BE2C (cell line): ENCODE measurements at regions not wholly inside any gene's neighbourhood (a gene's known extent, or its start where the extent isn't known, plus 50 kb on each side); places are given as distances from the start of the nearest gene placed in this dataset.

Source experiments
- DNase-seq: peaks from one replicate; pipeline ENCODE4 v3.0.0-alpha.2; 2020
- H3K27me3 ChIP-seq: fragments of 250-450 bp; sonication (Bioruptor Pico); 2 replicates; pipeline ENCODE4 v1.5.1; 2020; ENCODE audit warnings: mild to moderate bottlenecking
- H3K36me3 ChIP-seq: fragments of 250-450 bp; sonication (Bioruptor Pico); 2 replicates; pipeline ENCODE4 v1.5.1; 2020; ENCODE audit warnings: mild to moderate bottlenecking
- H3K4me1 ChIP-seq: fragments of 250-450 bp; sonication (Bioruptor Pico); 2 replicates; pipeline ENCODE4 v1.5.1; 2020
- H3K4me3 ChIP-seq: 2 replicates; pipeline ENCODE4 v1.5.1; 2011; ENCODE audit warnings: low read depth, low read length
- H3K9me3 ChIP-seq: fragments of 250-450 bp; sonication (Bioruptor Pico); 2 replicates; pipeline ENCODE4 v1.5.1; 2020
- TF ChIP-seq, protein P1 (sequence below): IDR thresholded peaks from 2 replicates; pipeline ENCODE4 v1.5.1; 2012; ENCODE audit warnings: mild to moderate bottlenecking, low read depth, low read length

DNA sequence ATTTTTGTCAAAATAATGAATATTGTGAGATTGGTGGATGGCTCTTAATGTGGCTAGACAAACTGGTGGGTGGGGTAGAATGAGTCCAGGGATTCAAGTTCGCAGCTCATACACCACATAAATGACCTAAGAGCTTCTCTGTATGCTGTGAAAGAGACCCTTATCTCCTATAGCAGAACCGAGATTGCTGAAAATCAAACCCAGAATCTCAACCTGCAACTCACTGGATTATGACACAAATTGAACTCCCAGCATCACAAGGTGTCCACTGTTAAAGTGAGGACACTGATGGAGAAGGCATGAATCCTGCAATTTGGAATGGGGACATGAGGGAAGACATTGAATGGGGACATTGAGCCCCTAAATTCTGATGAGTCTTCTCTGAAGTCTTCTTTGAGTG, 51.3 kb upstream of the CNKSR3 start:
- no peak overlapping the region for H3K4me3 ChIP-seq
- H3K9me3 ChIP-seq = no peaks in the 10 kb centered on the region
- H3K36me3 ChIP-seq = no peaks in the 10 kb centered on the region
- TF ChIP-seq, protein P1, sequence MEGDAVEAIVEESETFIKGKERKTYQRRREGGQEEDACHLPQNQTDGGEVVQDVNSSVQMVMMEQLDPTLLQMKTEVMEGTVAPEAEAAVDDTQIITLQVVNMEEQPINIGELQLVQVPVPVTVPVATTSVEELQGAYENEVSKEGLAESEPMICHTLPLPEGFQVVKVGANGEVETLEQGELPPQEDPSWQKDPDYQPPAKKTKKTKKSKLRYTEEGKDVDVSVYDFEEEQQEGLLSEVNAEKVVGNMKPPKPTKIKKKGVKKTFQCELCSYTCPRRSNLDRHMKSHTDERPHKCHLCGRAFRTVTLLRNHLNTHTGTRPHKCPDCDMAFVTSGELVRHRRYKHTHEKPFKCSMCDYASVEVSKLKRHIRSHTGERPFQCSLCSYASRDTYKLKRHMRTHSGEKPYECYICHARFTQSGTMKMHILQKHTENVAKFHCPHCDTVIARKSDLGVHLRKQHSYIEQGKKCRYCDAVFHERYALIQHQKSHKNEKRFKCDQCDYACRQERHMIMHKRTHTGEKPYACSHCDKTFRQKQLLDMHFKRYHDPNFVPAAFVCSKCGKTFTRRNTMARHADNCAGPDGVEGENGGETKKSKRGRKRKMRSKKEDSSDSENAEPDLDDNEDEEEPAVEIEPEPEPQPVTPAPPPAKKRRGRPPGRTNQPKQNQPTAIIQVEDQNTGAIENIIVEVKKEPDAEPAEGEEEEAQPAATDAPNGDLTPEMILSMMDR = no peak
- H3K27me3 ChIP-seq = no peaks in the 10 kb centered on the region
- peaks cover 12% of the 10 kb centered on the region for H3K4me1 ChIP-seq
- DNase-seq = no peak

DNA sequence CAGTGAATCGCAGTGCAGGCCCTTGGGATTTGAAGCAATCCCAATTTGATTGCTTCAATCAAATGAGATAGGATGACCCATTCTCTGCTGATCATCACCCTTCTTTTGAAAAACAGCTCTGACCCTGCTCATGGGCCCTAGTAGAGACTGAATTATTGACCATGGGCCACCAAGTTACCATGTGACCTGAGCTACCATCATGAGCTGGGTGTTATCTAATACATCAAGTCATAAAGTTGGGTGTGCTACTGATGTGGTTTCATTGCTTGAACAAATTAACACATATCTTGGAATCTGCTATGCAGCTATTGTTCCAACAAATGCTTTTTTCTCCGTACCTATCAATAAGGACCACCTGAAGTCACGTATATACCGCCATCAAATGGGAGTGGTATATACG, 54.8 kb upstream of the CNKSR3 start:
- DNase-seq = no peak
- H3K9me3 ChIP-seq = no peaks in the 10 kb centered on the region
- TF ChIP-seq, protein P1 = no peak
- H3K36me3 ChIP-seq = no peaks in the 10 kb centered on the region
- H3K4me3 ChIP-seq = no peak overlapping the region
- peaks cover 24% of the 10 kb centered on the region for H3K4me1 ChIP-seq
- no peaks in the 10 kb centered on the region for H3K27me3 ChIP-seq

DNA sequence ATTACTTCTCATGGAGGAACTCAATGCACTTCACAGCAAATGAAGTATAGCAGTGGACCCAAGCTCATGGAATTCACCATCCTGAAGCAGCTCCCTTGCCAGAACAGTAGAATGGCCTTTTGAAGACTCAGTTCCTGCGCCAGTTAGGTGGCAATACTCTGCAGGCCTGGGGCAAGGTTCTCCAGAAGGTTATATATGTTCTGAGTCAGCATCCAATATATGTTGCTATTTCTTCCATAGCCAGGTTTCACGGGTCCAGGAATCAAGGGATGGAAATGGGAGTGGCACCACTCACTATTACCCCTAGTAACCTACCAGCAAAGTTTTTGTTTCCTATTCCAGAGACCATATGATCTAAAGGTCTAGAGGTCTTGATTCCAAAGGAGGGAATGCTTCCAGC, 56.4 kb upstream of the CNKSR3 start:
- H3K4me1 ChIP-seq = peaks cover 20% of the 10 kb centered on the region

DNA sequence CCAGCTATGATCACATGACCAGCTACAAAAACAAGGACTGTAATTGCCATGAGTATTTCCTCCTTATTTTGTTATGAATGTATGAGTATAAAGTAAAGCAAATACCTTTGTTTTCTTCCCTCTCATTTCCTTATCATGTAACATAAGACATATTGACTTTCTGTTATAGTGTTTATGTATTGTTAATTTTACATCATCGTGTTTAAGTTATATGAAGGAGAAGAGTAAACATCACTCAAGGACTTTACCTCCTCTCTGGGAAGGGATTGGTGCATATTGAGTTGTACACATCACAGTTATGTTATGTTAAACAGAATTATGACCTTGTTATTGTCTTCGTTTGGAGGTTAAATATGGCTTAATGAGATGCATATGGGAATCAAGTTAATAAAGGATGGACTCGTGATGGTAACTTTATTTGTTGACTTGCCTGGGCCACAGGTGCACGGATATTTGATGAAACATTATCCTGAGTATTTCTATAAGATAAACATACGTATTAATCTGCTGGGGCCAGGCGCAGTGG, 57.3 kb upstream of the CNKSR3 start:
- Histone ChIP-seq H3K27me3 (no peaks in the 10 kb centered on the region), H3K36me3 (no peaks in the 10 kb centered on the region), H3K9me3 (no peaks in the 10 kb centered on the region), H3K4me1 (peaks cover 14% of the 10 kb centered on the region), H3K4me3 (no peak overlapping the region)
- DNase-seq = no peak
- TF ChIP-seq, protein P1 = no peak

More for the DNA sequence above, 56.4 kb upstream of the CNKSR3 start:
- no peaks in the 10 kb centered on the region for H3K9me3 ChIP-seq
- no peaks in the 10 kb centered on the region for H3K36me3 ChIP-seq
- TF ChIP-seq, protein P1 = no peak
- no peak overlapping the region for H3K4me3 ChIP-seq
- DNase-seq = no peak
- H3K27me3 ChIP-seq = no peaks in the 10 kb centered on the region

DNA sequence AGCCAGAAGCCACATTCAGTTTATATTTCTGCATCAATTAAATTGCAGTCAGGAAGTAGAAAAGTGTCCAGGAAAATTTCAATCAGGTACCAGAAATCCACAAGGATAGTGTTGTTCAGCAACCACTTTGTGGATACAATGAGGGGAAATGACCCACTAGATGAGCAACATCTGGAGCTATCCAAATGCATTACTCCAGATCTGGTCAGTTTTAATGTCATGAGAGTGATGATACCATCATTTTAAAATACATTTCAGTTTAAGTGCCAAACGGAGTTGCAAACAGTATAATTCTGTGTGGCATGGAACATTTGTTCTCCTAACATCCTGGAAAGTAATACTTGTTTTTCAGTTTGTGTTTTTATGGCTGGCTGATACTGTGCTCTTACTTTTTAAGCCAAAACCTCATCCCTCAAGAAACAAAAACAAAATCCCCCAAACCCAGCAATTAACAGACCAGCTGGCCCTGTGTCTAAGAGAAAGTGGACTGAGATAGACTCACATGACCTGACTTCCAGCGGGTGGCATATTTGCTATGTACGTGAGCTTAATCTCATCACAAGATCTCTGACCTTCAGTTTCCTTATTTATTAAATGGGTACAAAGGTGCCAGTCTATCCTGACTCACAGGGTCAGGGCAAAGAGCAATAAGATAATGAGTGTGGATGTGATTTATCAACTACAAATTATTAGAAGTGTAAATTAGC, 58.8 kb upstream of the CNKSR3 start:
- peak; percentile 44 for DNase-seq
- Histone ChIP-seq H3K4me1 (peaks cover 14% of the 10 kb centered on the region), H3K36me3 (no peaks in the 10 kb centered on the region), H3K4me3 (peak overlapping the region; percentile 1; the same call in 1 of the 2 replicates), H3K9me3 (no peaks in the 10 kb centered on the region), H3K27me3 (no peaks in the 10 kb centered on the region)
- TF ChIP-seq, protein P1 = no peak

DNA sequence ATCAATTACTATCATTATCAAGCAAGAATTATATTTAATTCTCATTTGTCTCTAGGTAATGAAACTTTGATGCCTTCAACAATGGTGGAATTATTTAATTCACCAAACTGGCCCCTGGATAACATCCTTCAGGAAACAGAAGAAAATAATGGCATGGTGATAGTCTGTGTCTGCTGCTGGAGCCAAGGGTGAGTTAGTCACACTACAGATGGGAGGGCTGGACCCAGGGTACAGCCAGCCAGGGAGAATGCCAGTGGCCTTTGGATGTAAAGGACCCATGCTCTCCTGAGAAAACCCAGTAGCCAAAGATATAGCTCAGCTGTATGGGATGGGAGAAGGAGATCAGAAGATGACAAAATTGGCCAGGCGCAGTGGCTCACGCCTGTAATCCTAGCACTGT, 60.0 kb upstream of the CNKSR3 start:
- peaks cover 16% of the 10 kb centered on the region for H3K4me1 ChIP-seq

More for the DNA sequence above, 60.0 kb upstream of the CNKSR3 start:
- H3K36me3 ChIP-seq = no peaks in the 10 kb centered on the region
- peak; percentile 51 for DNase-seq
- TF ChIP-seq, protein P1 = no peak
- H3K27me3 ChIP-seq = no peaks in the 10 kb centered on the region
- H3K4me3 ChIP-seq = no peak overlapping the region
- H3K9me3 ChIP-seq = no peaks in the 10 kb centered on the region
